Testis (tissue), 2 donors: ENCODE measurements at regions not wholly inside any gene's neighbourhood (a gene's known extent, or its start where the extent isn't known, plus 50 kb on each side); places are given as distances from the start of the nearest gene placed in this dataset.
"Not testable (repeated sequence)": the region's sequence is repeated elsewhere in the genome, so short reads cannot be mapped to it uniquely, and the experiment has no call there.

Experiments used
- DNase-seq: peaks from one replicate; pipeline ENCODE4 v3.0.0-alpha.2; 2019
- H3K27ac ChIP-seq, 2 donors: fragments of 200-600 bp; sonication (generic); one replicate each; pipeline ENCODE4 v1.5.1; 2019
- H3K27me3 ChIP-seq: fragments of 200-600 bp; sonication (generic); one replicate; pipeline ENCODE4 v1.5.1; 2019
- H3K36me3 ChIP-seq: fragments of 200-600 bp; sonication (generic); one replicate; pipeline ENCODE4 v1.5.1; 2017; ENCODE audit warnings: low read depth; ENCODE audit errors: missing control alignments
- H3K4me1 ChIP-seq: fragments of 200-600 bp; sonication (generic); one replicate; pipeline ENCODE4 v1.5.1; 2019
- H3K4me3 ChIP-seq, 2 donors: fragments of 200-600 bp; sonication (generic); one replicate each; pipeline ENCODE4 v1.5.1; 2017 to 2019
- H3K9me3 ChIP-seq: fragments of 200-600 bp; sonication (generic); one replicate; pipeline ENCODE4 v1.5.1; 2017
- CTCF ChIP-seq, 3 experiments: fragments of 450-650 bp in 2 of 3; fragments of 200-600 bp in 1 of 3; sonication (generic) in 1 of 3; IDR thresholded peaks; one replicate each; pipeline ENCODE4 v1.5.1; 2016 to 2019; ENCODE audit warnings: antibody characterized with exemption in 3 of 3, mild to moderate bottlenecking in 2 of 3, moderate library complexity in 1 of 3
- POLR2A ChIP-seq: fragments of 450-650 bp; IDR thresholded peaks from one replicate; pipeline ENCODE4 v1.6.1; 2017; ENCODE audit warnings: antibody characterized with exemption, mild to moderate bottlenecking, moderate library complexity
- WGBS, 2 donors: methylation state at CpG; one replicate each; pipeline ENCODE4 v1.1.5; 2018; 5-methylcytosine and 5-hydroxymethylcytosine counted together
- intact Hi-C: fragments of 100-400 bp; cut with DNase I; formaldehyde crosslinking; loops from one replicate; pipeline ENCODE4 v1.15.1; 2023; ENCODE audit warnings: low total_unique reads

- intact Hi-C loops = no loop called here
These were observed 460.7 kb downstream of the KCNT2 start for GRCh38 chr1:196147530-196147929.

GRCh38 chr1:196145151-196145550 lies 463.1 kb downstream of the KCNT2 start:
- H3K4me1 ChIP-seq, DNase-seq, H3K36me3 ChIP-seq, H3K27ac ChIP-seq, H3K9me3 ChIP-seq, H3K4me3 ChIP-seq, H3K27me3 ChIP-seq, intact Hi-C loops: not testable (repeated sequence)
- 92 to 96% methylated on average over 5 of the region's 5 CpGs for WGBS, 2 donors

More at GRCh38 chr1:196147530-196147929, 460.7 kb downstream of the KCNT2 start:
- Histone ChIP-seq H3K27ac (no peak overlapping the region), H3K4me3 (no peak overlapping the region), H3K4me1 (no peaks in the 10 kb centered on the region), H3K36me3 (no peaks in the 10 kb centered on the region), H3K27me3 (no peaks in the 10 kb centered on the region), H3K9me3 (no peaks in the 10 kb centered on the region)
- no peak for DNase-seq
- WGBS, 2 donors = 84 to 92% methylated on average over 2 of the region's 2 CpGs
- TF ChIP-seq CTCF (IDR thresholded peaks at IDR 0.05) = no peak
- TF ChIP-seq POLR2A = no peak

GRCh38 chr1:196144588-196144987 lies 463.7 kb downstream of the KCNT2 start:
- no peak for DNase-seq
- no peaks in the 10 kb centered on the region for H3K4me1 ChIP-seq
- intact Hi-C loops = no loop called here
- H3K27ac ChIP-seq = no peak overlapping the region
- H3K9me3 ChIP-seq = no peaks in the 10 kb centered on the region
- TF ChIP-seq CTCF (IDR thresholded peaks at IDR 0.05) = no peak
- no peak for TF ChIP-seq POLR2A
- WGBS, 2 donors = 96 to 97% methylated on average over 1 of the region's 1 CpG
- no peak overlapping the region for H3K4me3 ChIP-seq
- H3K36me3 ChIP-seq = no peaks in the 10 kb centered on the region
- no peaks in the 10 kb centered on the region for H3K27me3 ChIP-seq

GRCh38 chr1:196143602-196144342 lies 464.5 kb downstream of the KCNT2 start:
- no peaks in the 10 kb centered on the region for H3K9me3 ChIP-seq
- no peaks in the 10 kb centered on the region for H3K4me1 ChIP-seq
- H3K4me3 ChIP-seq = no peak overlapping the region
- H3K27ac ChIP-seq = no peak overlapping the region
- 82% methylated on average over 8 of the region's 8 CpGs for WGBS, 2 donors
- DNase-seq = no peak
- intact Hi-C loops = no loop called here
- H3K27me3 ChIP-seq = no peaks in the 10 kb centered on the region
- H3K36me3 ChIP-seq = no peaks in the 10 kb centered on the region
- TF ChIP-seq CTCF (IDR thresholded peaks at IDR 0.05) (no peak), POLR2A (no peak)

GRCh38 chr1:196142111-196142640 lies 466.1 kb downstream of the KCNT2 start:
- H3K27me3 ChIP-seq = no peaks in the 10 kb centered on the region
- H3K27ac ChIP-seq = no peak overlapping the region
- intact Hi-C loops = no loop called here
- no peaks in the 10 kb centered on the region for H3K36me3 ChIP-seq
- no peak for TF ChIP-seq POLR2A
- no peak for TF ChIP-seq CTCF (IDR thresholded peaks at IDR 0.05)
- no peaks in the 10 kb centered on the region for H3K9me3 ChIP-seq
- DNase-seq = no peak
- H3K4me1 ChIP-seq = no peaks in the 10 kb centered on the region
- 63 to 80% methylated on average over 2 of the region's 2 CpGs for WGBS, 2 donors
- H3K4me3 ChIP-seq = no peak overlapping the region
